ENCODE measurements at regions not wholly inside any gene's neighbourhood (a gene's known extent, or its start where the extent isn't known, plus 50 kb on each side); places are given as distances from the start of the nearest gene placed in this dataset.

DNA sequence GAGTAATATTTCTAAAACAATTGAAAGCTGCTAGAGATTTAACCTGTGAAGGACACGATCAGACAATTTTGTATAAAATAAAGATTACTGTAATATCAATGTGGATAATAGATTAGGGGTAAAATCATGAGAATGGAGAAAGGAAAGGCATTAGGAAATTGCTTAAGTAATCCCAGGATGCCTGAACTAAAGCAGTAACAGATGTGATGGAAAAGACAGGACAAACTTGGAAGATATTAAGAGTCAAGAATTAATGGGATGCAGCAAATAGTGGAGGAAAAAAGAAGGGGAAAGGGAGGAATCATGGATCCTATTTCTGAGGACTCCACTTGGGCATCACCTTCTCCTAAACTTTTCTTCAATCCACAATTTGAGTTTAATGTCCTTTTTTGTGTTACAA, 437.1 kb upstream of the PMFBP1 start:
- TF ChIP-seq POLR2A (IDR thresholded peaks at IDR 0.05; ENCODE audit: extremely low read depth, insufficient read length) (no peak), MAX (IDR thresholded peaks at IDR 0.05; ENCODE audit: low read depth, low read length) (no peak), MYC (IDR thresholded peaks at IDR 0.05; ENCODE audit: low read depth, low read length) (no peak)
- TF ChIP-seq, protein P1, sequence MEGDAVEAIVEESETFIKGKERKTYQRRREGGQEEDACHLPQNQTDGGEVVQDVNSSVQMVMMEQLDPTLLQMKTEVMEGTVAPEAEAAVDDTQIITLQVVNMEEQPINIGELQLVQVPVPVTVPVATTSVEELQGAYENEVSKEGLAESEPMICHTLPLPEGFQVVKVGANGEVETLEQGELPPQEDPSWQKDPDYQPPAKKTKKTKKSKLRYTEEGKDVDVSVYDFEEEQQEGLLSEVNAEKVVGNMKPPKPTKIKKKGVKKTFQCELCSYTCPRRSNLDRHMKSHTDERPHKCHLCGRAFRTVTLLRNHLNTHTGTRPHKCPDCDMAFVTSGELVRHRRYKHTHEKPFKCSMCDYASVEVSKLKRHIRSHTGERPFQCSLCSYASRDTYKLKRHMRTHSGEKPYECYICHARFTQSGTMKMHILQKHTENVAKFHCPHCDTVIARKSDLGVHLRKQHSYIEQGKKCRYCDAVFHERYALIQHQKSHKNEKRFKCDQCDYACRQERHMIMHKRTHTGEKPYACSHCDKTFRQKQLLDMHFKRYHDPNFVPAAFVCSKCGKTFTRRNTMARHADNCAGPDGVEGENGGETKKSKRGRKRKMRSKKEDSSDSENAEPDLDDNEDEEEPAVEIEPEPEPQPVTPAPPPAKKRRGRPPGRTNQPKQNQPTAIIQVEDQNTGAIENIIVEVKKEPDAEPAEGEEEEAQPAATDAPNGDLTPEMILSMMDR (IDR thresholded peaks at IDR 0.05; ENCODE audit: low read depth, low read length): no peak
- DNase-seq (ENCODE audit: low read depth): no peak

GRCh38 chr16:72604375-72604774, 432.4 kb upstream of the PMFBP1 start:
- DNase-seq (ENCODE audit: low read depth): no peak
- H3K4me3 ChIP-seq (ENCODE audit: low read depth, low read length): no peak overlapping the region
- TF ChIP-seq MYC (IDR thresholded peaks at IDR 0.05; ENCODE audit: low read depth, low read length) (no peak), MAX (IDR thresholded peaks at IDR 0.05; ENCODE audit: low read depth, low read length) (no peak)

More for the DNA sequence above, 437.1 kb upstream of the PMFBP1 start:
- no peak overlapping the region for H3K4me3 ChIP-seq (ENCODE audit: low read depth, low read length)

GRCh38 chr16:72602499-72602898, 430.5 kb upstream of the PMFBP1 start:
- TF ChIP-seq MYC (IDR thresholded peaks at IDR 0.05; ENCODE audit: low read depth, low read length) (no peak), MAX (IDR thresholded peaks at IDR 0.05; ENCODE audit: low read depth, low read length) (no peak), POLR2A (IDR thresholded peaks at IDR 0.05; ENCODE audit: extremely low read depth, insufficient read length) (no peak)
- TF ChIP-seq, protein P1 (IDR thresholded peaks at IDR 0.05; ENCODE audit: low read depth, low read length): no peak
- no peak for DNase-seq (ENCODE audit: low read depth)
- H3K4me3 ChIP-seq (ENCODE audit: low read depth, low read length): no peak overlapping the region

DNA sequence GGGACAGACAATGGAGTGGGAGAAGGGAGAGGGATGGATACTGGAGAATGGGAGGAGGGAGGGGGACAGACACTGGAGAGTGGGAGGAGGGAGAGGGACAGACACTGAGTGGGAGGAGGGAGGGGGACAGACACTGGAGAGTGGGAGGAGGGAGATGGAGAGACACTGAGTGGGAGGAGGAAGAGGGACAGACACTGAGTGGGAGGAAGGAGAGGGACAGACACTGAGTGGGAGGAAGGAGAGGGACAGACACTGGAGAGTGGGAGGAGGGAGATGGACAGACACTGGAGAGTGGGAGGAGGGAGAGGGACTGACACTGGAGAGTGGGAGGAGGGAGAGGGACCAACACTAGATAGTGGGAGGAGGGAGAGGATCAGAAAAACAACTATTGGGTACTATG, 426.7 kb upstream of the PMFBP1 start:
- TF ChIP-seq, protein P1 (IDR thresholded peaks at IDR 0.05; ENCODE audit: low read depth, low read length): no peak
- TF ChIP-seq MYC (IDR thresholded peaks at IDR 0.05; ENCODE audit: low read depth, low read length): no peak
- TF ChIP-seq POLR2A (IDR thresholded peaks at IDR 0.05; ENCODE audit: extremely low read depth, insufficient read length): no peak
- TF ChIP-seq MAX (IDR thresholded peaks at IDR 0.05; ENCODE audit: low read depth, low read length): no peak
- DNase-seq (ENCODE audit: low read depth): no peak
- no peak overlapping the region for H3K4me3 ChIP-seq (ENCODE audit: low read depth, low read length)

- TF ChIP-seq, protein P1 (IDR thresholded peaks at IDR 0.05; ENCODE audit: low read depth, low read length): no peak
- TF ChIP-seq MYC (IDR thresholded peaks at IDR 0.05; ENCODE audit: low read depth, low read length) (no peak), POLR2A (IDR thresholded peaks at IDR 0.05; ENCODE audit: extremely low read depth, insufficient read length) (no peak), MAX (IDR thresholded peaks at IDR 0.05; ENCODE audit: low read depth, low read length) (no peak)
- H3K4me3 ChIP-seq (ENCODE audit: low read depth, low read length): no peak overlapping the region
- DNase-seq (ENCODE audit: low read depth): no peak
Measured at GRCh38 chr16:72597938-72598337, 426.0 kb upstream of the PMFBP1 start.

DNA sequence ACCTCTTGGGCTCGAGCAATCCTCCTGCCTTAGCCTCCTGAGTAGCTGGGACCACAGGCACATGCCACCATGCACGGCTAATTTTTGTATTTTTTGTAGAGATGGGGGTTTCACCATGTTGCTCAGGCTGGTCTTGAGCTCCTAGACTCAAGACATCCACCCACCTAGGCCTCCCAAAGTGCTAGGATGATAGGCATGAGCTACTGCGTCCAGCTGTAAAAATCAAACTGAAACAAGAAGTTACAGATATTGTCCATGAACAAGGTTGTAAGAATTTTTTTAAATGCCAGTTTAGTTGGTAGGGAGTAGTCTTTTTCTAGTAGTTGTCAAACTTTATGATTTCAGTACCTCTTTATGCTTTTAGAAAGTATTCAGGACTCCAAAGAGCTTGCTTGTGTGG, 424.4 kb upstream of the PMFBP1 start:
- TF ChIP-seq POLR2A (IDR thresholded peaks at IDR 0.05; ENCODE audit: extremely low read depth, insufficient read length) (no peak), MAX (IDR thresholded peaks at IDR 0.05; ENCODE audit: low read depth, low read length) (no peak), MYC (IDR thresholded peaks at IDR 0.05; ENCODE audit: low read depth, low read length) (no peak)
- TF ChIP-seq, protein P1 (IDR thresholded peaks at IDR 0.05; ENCODE audit: low read depth, low read length): no peak

More for the DNA sequence above, 424.4 kb upstream of the PMFBP1 start:
- no peak overlapping the region for H3K4me3 ChIP-seq (ENCODE audit: low read depth, low read length)
- DNase-seq (ENCODE audit: low read depth): no peak
